NCI-H82 (cell line): ENCODE measurements at regions not wholly inside any gene's neighbourhood (a gene's known extent, or its start where the extent isn't known, plus 50 kb on each side); places are given as distances from the start of the nearest gene placed in this dataset.

Experiments
- DNase-seq: peaks from one replicate; lab custom pipeline; 2025; lab: John Stamatoyannopoulos, UW

- DNase-seq, result no peak
Measured at GRCh38 chr11:92702805-92703448, 266.5 kb upstream of the MTNR1B start.

DNA sequence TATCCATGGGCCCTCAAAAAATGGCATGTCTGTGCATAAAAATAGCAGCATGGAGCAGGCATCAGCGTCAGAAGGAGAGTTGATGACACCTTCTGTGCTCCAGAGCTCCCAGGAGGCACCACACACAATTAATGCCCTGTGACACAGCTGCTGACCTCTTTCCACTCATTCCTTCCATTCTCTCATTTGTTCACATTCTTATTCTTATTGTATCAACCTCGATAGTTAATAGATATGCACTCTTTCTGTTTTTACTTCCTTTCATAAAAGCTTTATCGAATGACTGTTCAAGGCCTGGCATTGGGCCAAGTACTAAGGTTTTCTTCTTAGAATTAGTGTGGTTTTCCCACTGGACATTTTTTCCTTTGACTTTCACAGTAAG is 266.0 kb upstream of the MTNR1B start:
- DNase-seq, result no peak

DNA sequence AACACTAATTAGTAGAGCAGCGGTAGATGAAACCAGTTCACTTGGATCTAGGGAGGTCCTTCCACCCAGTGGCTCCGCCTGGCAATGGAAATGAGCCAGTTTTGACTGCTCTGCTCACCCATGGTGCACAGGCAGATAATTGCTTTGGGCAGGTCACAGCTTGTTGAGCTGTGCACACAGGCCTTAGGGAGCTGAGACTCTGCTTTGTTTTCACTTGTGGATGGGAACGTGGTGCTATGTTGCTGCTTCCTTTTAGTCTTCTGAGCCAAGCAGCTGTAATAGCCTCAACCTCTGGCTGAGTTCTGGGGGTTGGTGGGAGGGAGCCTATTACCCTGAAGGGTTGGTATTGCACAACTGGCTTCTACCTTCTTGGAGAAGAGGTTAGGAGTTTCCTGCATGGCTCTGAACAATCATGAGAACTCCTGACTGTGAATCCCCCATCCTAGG is 262.3 kb upstream of the MTNR1B start:
- no peak for DNase-seq

- no peak for DNase-seq
Measured at GRCh38 chr11:92707665-92708064, 261.8 kb upstream of the MTNR1B start.

- DNase-seq, result no peak
Measured at GRCh38 chr11:92709329-92709728, 260.1 kb upstream of the MTNR1B start.

DNA sequence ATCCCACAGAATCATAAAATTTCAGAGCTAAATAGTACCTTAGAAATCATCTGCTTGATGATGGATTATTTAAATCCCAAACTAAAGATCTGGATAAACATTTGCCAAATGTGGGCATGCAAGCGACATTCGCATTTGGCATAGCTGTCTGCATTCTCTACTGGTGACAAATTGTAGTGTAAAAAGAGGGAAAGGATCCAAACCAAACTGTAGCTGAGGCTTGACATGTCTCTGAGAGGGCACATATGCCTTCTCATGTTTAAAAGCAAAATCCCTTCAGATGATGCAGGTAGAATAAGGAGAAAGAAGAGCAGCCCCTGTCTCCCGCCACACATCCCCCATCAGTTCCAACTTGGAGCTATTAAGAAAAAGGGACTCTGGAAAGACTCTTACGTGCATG is 257.5 kb upstream of the MTNR1B start:
- no peak for DNase-seq

DNA sequence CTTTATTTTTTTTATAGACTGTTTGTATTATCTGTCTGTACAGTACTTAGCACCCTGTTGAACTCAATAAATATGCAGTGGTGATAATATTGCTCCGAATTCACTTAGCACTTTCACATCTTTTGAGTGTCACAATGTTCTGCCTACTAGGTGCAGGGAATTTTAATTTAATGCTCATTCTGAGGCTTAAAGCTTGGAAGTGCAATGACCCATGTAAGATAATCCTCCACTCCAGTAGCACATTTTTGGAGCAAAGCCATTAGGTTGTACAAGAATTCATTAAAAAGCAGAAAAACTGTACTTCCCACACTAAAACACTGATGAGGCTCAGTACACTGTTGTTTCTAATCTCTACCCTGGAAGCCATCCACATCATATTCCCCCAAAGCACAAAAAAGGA is 255.3 kb upstream of the MTNR1B start:
- no peak for DNase-seq

GRCh38 chr11:92717240-92717639 is 252.2 kb upstream of the MTNR1B start:
- no peak for DNase-seq

GRCh38 chr11:92720385-92720784 is 249.1 kb upstream of the MTNR1B start:
- no peak for DNase-seq

GRCh38 chr11:92725352-92725751 is 244.1 kb upstream of the MTNR1B start:
- DNase-seq, result no peak

- no peak for DNase-seq
Measured at GRCh38 chr11:92727123-92727522, 242.3 kb upstream of the MTNR1B start.

DNA sequence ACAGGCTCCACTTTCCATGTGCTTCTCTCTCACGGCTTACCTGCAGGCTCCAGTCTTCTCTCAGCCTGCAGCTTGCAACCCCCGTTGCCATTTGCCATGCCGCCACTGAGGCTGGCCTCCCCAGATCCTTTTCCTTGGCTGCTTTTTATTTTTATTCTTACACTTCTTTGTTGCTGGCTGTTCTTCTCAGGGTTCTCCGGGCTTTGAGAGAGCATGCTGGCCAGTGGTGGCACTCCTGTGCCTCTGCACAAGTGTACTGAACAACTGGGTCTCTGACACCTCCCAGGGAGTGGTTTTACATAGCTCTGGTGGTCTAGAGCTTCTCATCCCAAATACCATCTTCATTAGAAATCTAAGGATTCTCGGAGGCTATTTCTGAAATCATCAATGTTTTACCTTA is 241.7 kb upstream of the MTNR1B start:
- no peak for DNase-seq

DNA sequence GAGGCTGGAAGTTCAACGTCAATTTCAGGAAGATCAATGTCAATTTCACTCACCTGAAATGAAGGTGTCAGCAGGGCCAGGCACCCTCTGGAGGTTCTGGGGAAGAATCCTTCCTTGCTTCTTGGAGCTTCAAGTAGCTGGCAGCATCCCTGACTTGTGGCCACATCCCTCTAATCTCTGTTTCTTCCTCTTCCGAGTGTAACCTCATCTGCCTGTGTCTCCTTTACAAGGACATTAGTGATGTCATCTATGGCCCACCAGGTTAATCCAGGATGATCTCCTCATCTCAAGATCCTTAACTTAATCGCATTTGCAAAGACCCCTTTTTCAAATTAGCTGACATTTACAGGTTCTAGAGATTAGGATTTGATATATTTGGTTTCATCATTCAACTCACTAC is 240.8 kb upstream of the MTNR1B start:
- DNase-seq, result peak; percentile 94

GRCh38 chr11:92735039-92735438 is 234.4 kb upstream of the MTNR1B start:
- DNase-seq, result peak; percentile 14

- DNase-seq, result no peak
Measured at GRCh38 chr11:92738276-92738675, 231.2 kb upstream of the MTNR1B start.

DNA sequence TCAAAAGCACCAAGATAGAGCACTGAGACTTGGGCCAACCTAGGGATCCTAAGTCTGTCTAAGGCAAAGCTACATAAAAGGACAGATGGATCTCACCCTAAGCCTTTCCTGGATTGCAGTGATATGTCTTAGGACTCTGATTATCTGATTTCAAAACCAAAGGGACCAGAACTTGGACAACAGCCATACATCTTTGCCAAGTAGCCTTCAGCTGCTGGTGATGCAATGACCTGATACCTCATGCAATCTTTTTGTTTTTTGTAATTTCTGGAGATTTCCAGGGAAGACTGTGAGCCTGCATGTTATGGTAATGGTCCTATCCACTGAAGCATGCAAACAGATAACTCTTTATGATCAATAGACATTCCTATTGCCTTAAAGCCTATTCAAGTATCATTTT is 230.4 kb upstream of the MTNR1B start:
- DNase-seq, result peak; percentile 58

DNA sequence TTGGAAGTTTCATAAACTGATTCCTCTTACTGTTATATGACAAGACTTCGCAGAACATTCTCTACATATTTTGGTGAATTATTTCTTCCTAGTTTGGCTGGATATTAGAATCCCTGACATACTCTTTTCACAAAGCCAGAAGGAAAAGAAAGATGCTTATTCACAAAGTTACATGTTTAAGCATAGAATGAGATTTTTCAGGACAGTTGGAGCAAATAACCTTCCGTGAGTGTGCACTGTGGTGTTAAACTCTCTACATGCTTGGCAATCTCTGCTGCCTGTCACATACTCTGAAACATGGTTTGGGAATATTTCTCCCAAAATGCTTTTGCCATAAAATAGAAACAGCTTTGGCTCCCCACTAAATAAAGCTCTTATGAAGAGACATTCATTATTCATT is 230.0 kb upstream of the MTNR1B start:
- no peak for DNase-seq

DNA sequence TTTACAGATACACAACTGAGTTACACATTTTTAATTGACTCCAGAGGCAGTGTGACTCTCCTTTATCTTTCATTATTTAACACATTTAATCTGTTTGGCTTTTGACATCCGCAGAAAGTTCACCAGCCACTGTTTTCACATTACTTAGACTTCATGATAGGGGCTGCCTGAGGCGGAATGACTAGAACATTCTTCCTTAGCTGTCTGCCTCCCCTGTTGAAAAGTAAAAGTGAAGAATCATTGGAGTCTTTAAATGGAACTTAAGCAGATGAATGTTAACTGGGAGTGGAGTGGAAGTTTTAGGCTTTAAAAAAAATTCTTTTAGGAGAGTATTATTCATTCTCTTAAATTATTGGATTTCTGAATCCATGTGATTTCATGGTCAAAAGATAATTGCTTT is 229.2 kb upstream of the MTNR1B start:
- no peak for DNase-seq

DNA sequence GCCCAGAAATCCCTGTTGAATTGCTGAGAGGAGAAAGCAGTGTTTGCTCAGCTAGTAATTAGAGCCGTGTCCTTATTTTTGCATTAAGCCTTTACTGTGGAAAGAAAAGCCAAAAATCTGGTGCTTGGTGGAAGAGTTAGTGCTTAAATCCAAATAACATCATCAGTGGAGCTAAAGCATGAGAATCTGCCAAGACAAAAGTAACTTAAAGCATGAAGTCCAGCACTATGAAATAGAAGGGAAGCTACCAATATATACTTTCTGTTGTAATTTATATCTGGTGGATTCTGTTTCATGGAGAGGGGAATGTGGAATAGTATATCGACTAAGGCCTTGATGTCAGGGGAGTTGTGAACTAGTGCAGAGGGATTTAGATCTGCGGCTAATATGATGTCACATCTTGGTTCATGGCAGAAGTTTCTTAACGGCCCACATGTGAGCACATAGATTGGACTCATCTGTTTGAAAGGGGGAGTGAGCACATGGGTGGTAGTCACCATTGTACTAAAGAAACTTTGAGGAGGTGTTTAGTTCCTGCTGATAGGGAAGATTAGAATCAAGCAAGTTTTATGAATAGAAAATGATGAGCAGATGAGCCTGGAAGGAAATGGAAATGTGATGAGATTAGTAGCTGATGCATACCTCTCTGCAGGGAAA is 224.4 kb upstream of the MTNR1B start:
- DNase-seq, result no peak

DNA sequence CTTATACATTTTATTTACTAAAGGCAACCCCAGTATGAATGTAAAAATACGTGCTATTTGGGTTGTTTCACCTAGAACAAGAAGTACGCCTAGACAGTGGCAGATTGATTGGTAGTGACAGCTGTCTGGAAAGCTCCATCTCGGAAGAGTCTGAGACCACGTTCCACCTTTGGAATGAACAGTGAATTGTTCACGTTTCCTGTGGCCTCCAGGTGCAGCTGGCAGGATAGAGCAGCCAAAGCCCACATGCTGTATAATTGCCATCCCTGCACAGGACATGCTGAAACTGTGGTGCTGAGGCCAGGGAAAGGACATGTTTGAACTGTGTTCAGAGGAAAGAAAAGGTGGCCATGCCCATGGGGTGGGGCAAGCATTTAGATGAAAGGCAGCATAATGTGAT is 218.7 kb upstream of the MTNR1B start:
- no peak for DNase-seq

- DNase-seq, result peak; percentile 27
Measured at GRCh38 chr11:92751594-92751993, 217.9 kb upstream of the MTNR1B start.

DNA sequence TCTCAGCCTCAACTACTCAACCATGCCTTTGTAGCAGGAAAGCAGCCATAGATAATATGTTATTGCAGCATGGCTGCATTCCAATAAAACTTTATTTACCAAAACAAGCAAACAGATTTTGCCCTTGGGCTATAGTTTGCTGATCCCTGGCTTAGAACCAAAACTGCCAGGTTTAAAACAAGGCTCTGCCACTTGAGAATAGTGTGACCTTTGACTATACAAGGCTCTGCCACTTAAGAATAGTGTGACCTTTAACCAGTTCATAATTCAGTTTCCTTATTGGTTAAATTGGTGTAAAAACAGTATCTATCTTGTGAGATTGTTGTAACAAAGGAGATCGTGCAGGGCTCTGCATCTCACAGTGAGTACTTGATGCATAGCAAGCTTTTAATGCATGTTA is 217.3 kb upstream of the MTNR1B start:
- DNase-seq, result no peak

DNA sequence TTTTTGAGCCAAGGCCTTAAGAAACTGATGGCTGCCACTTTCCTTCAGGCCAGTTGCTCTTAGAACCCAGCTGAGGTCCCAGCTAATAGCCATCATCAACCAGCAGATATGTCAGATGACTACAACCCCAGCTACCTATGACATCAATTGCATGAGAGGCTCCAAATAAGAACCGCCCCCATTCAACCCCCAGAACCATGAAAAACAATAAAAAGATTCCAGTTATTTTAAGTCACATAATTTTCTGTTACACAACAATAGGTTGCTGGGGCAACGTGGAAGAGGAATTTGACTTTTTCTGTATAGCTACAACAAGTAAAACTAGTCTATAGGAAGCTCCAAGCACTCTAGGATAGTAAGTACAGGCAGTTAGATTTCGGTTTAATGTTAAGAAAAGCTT is 216.3 kb upstream of the MTNR1B start:
- no peak for DNase-seq

DNA sequence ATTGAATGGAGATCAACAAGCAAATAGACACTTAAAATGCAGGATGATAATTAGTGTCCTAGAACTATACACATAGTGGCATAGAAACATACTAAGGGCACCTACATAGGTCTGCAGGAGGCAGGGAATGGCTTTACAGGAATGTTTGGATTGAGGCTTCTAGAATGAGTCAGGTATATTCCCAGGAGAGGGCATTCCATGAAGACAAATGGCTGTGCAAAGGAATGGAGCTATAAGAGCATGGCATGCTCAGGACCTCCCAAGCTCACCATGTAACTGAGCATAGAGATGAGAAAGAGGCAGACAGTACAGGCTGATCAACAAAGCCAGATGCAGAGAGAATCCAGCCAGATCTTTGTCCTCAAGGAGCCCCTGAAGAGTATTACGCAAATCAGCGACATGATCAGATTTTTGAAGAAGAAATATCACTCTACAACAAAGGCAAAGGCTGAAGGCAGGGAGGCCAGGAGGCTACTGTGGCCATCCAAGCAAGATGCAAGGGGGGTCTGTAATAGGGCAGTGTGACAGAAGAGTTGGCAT is 211.1 kb upstream of the MTNR1B start:
- DNase-seq, result no peak
